Tibial nerve (tissue), 4 donors: ENCODE measurements at regions not wholly inside any gene's neighbourhood (a gene's known extent, or its start where the extent isn't known, plus 50 kb on each side); places are given as distances from the start of the nearest gene placed in this dataset.

Experiments
- DNase-seq, 2 donors: peaks; one replicate each; pipeline ENCODE4 v3.0.0-alpha.2; 2019; ENCODE audit warnings: low spot score in 2 of 2
- H3K27ac ChIP-seq, 4 donors: fragments of 200-600 bp; sonication (generic) in 3 of 4; one replicate each; pipeline ENCODE4 v1.5.1; 2017 to 2019; ENCODE audit warnings: mild to moderate bottlenecking in 1 of 4
- H3K27me3 ChIP-seq, 2 donors: fragments of 200-600 bp; sonication (generic) in 1 of 2; one replicate each; pipeline versions ENCODE4 v1.5.1 to v1.6.0; 2017 to 2019
- H3K36me3 ChIP-seq, 3 donors: fragments of 200-600 bp; sonication (generic); one replicate each; pipeline ENCODE4 v1.5.1; 2018 to 2019
- H3K4me1 ChIP-seq, 4 donors: fragments of 200-600 bp; sonication (generic) in 3 of 4; one replicate each; pipeline ENCODE4 v1.5.1; 2017 to 2019
- H3K4me3 ChIP-seq, 4 donors: fragments of 200-600 bp; sonication (generic) in 3 of 4; one replicate each; pipeline ENCODE4 v1.5.1; 2017 to 2019; ENCODE audit warnings: mild to moderate bottlenecking in 1 of 4, moderate library complexity in 1 of 4
- H3K9me3 ChIP-seq, 4 donors: fragments of 200-600 bp; sonication (generic) in 3 of 4; one replicate each; pipeline ENCODE4 v1.5.1; 2017 to 2019
- CTCF ChIP-seq, 5 experiments: fragments of 200-600 bp in 3 of 5; fragments of 450-650 bp in 2 of 5; sonication (generic) in 3 of 5; IDR thresholded peaks; one replicate each; pipeline ENCODE4 v1.5.1; 2016 to 2019; ENCODE audit warnings: antibody characterized with exemption in 5 of 5, mild to moderate bottlenecking in 3 of 5, moderate library complexity in 2 of 5
- EP300 ChIP-seq, 2 donors: sonication (generic); formaldehyde crosslinking; IDR thresholded peaks; one replicate each; pipeline ENCODE4 v1.6.1; 2017; ENCODE audit warnings: antibody characterized with exemption in 2 of 2, mild to moderate bottlenecking in 1 of 2
- POLR2A ChIP-seq, 2 donors: fragments of 450-650 bp; IDR thresholded peaks; one replicate each; pipeline ENCODE4 v1.6.1; 2017; ENCODE audit warnings: antibody characterized with exemption in 2 of 2, mild to moderate bottlenecking in 2 of 2, moderate library complexity in 2 of 2
- WGBS, 2 donors: methylation state at CpG; one replicate each; pipeline ENCODE4 v1.1.5; 2018; 5-methylcytosine and 5-hydroxymethylcytosine counted together

- 29 to 32% methylated on average over 3 of the region's 3 CpGs for WGBS, 2 donors
- Histone ChIP-seq H3K4me3 (no peak overlapping the region), H3K27me3 (no peaks in the 10 kb centered on the region), H3K9me3 (no peaks in the 10 kb centered on the region), H3K36me3 (no peaks in the 10 kb centered on the region), H3K4me1 (no peaks in the 10 kb centered on the region), H3K27ac (no peak overlapping the region)
- TF ChIP-seq CTCF (IDR thresholded peaks at IDR 0.05): no peak
- TF ChIP-seq EP300 (IDR thresholded peaks at IDR 0.05): no peak
- no peak for TF ChIP-seq POLR2A (IDR thresholded peaks at IDR 0.05)
- no peak for DNase-seq
Observed at GRCh38 chr6:97819710-97820109, 536.7 kb upstream of the MMS22L start.

GRCh38 chr6:97820400-97820799 is 537.4 kb upstream of the MMS22L start:
- Histone ChIP-seq H3K27me3 (no peaks in the 10 kb centered on the region), H3K36me3 (no peaks in the 10 kb centered on the region), H3K4me3 (no peak overlapping the region), H3K9me3 (no peaks in the 10 kb centered on the region), H3K4me1 (no peaks in the 10 kb centered on the region), H3K27ac (no peak overlapping the region)
- TF ChIP-seq POLR2A (IDR thresholded peaks at IDR 0.05) (no peak), EP300 (IDR thresholded peaks at IDR 0.05) (no peak), CTCF (IDR thresholded peaks at IDR 0.05) (no peak)
- 77 to 81% methylated on average over 5 of the region's 5 CpGs for WGBS, 2 donors
- DNase-seq: no peak

GRCh38 chr6:97822632-97823031 is 539.6 kb upstream of the MMS22L start:
- no peaks in the 10 kb centered on the region for H3K27me3 ChIP-seq
- DNase-seq: no peak
- H3K4me1 ChIP-seq: no peaks in the 10 kb centered on the region
- no peak overlapping the region for H3K4me3 ChIP-seq
- TF ChIP-seq CTCF (IDR thresholded peaks at IDR 0.05): no peak
- H3K9me3 ChIP-seq: no peaks in the 10 kb centered on the region
- H3K27ac ChIP-seq: no peak overlapping the region
- WGBS, 2 donors: 72 to 81% methylated on average over 2 of the region's 2 CpGs
- no peaks in the 10 kb centered on the region for H3K36me3 ChIP-seq

- H3K36me3 ChIP-seq: no peaks in the 10 kb centered on the region
- TF ChIP-seq CTCF (IDR thresholded peaks at IDR 0.05): no peak
- no peak for TF ChIP-seq POLR2A (IDR thresholded peaks at IDR 0.05)
- TF ChIP-seq EP300 (IDR thresholded peaks at IDR 0.05): no peak
- H3K4me1 ChIP-seq: no peaks in the 10 kb centered on the region
- H3K9me3 ChIP-seq: no peaks in the 10 kb centered on the region
- 44 to 56% methylated on average over 3 of the region's 3 CpGs for whole genome bisulfite sequencing, 2 donors
- no peaks in the 10 kb centered on the region for H3K27me3 ChIP-seq
- H3K27ac ChIP-seq: no peak overlapping the region
- no peak for DNase-seq
- H3K4me3 ChIP-seq: no peak overlapping the region
Observed at GRCh38 chr6:97841763-97842162, 558.7 kb upstream of the MMS22L start.

DNA sequence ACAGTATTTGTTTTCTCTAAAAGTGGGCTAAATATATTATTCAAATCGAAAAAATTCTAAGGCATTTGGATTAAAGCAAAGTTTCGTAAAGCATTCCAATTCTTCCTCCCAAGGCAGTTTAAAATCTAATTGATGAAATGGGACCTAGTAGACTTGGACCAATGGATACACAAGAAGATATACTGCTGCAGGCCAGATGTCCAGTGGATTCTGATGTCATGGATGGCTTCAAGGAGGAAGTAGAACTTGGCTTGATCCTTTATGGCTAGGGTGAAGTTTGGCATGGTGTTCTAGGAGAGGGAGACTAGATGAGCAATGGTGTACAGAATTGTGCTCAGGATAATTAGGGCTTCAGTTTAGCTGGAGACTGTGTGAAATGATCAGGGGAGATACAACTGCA is 559.5 kb upstream of the MMS22L start:
- Histone ChIP-seq H3K9me3 (no peaks in the 10 kb centered on the region), H3K27me3 (no peaks in the 10 kb centered on the region), H3K36me3 (no peaks in the 10 kb centered on the region), H3K4me3 (no peak overlapping the region), H3K27ac (no peak overlapping the region), H3K4me1 (no peaks in the 10 kb centered on the region)
- WGBS, 2 donors: 84 to 86% methylated on average over 2 of the region's 2 CpGs
- no peak for DNase-seq
- no peak for TF ChIP-seq CTCF (IDR thresholded peaks at IDR 0.05)
- TF ChIP-seq EP300 (IDR thresholded peaks at IDR 0.05): no peak
- no peak for TF ChIP-seq POLR2A (IDR thresholded peaks at IDR 0.05)
